Ureter (tissue), 1 donor: ENCODE measurements at regions not wholly inside any gene's neighbourhood (a gene's known extent, or its start where the extent isn't known, plus 50 kb on each side); places are given as distances from the start of the nearest gene placed in this dataset.
"Not testable (repeated sequence)": the region's sequence is repeated elsewhere in the genome, so short reads cannot be mapped to it uniquely, and the experiment has no call there.

Source experiments
- DNase-seq: peaks from one replicate; pipeline ENCODE4 v3.0.0-alpha.2; 2020; ENCODE audit warnings: low spot score
- donor health status: DM: yes; HTN: yes; CAD: no.

GRCh38 chr15:87752250-87752951 lies 504.1 kb downstream of the NTRK3 start:
- no peak for DNase-seq

DNA sequence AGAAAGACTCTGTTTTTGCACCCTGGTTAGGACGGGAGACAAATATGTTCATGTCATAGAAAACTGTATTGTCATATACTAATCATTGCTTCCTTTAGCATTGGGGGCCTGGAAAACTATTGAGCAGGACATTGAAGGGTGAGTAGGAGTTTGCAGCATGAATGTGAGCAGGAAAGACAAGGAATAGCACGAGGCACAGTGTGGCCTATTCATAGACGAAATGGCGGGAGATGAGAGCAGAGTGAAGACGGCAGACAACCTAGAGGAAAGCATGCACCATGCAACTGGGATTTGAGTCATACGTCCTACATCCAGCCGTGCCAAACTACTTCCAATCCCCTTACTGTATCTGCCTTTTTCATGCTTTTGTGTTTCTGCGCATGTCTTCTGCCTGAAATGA lies 508.1 kb downstream of the NTRK3 start:
- no peak for DNase-seq

DNA sequence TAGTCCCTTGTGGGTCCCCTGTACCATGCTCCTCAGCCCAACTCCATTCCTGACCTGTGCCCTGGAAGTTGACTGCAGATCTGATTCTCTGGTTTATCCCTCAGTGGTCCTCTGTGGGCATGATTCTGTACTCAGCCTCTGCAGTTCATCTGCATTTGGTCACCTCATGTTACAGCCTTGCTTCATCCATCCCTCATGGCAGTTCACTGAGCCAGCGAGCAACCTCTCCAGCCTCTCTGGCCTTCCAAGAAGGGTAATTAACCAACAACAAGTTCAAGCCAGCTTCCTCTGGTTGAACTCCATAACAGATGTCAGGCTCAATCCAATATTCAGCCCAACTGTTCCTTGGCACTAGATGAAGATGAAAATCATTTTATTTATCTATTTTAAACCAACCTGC lies 509.5 kb downstream of the NTRK3 start:
- no peak for DNase-seq

DNA sequence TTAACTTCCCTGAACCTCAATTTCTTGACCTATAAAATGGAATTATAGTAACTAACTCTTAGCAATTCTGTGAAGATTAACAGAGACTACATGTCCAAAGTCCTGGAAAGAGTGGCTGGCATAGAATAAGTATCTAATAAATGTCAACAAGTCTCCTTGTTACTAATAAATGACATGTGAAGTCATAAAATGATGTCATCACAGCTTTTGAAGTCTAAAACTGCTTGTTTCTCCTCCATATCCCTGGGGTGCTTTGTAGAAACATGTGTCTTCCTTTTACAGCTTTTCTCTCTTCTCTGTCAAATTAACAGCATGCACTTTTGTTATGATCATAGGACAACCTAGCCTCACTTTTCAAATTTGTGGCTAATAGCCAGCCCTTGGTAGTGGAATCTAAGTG lies 510.2 kb downstream of the NTRK3 start:
- no peak for DNase-seq

GRCh38 chr15:87744815-87745214 lies 511.7 kb downstream of the NTRK3 start:
- DNase-seq: no peak

DNA sequence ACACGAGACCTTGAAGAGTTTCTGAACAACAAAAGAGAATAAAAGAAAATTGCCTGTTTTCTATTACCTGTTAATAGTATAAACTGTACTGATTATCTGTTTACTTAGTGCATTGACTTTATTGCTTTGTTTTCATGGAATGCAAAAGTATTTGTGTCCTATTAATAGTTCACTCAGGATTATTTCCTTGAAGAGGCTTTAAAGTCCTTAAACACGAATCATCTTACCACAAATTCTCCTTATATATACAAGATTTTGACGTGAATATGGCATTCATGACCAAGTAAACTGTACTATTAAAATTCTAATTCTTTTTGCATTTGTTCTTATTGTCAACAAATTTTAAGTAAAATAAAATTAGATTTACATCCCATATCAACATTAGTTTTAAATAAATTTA lies 513.0 kb downstream of the NTRK3 start:
- no peak for DNase-seq

- DNase-seq: no peak
Observed at GRCh38 chr15:87741350-87741749, 515.2 kb downstream of the NTRK3 start.

DNA sequence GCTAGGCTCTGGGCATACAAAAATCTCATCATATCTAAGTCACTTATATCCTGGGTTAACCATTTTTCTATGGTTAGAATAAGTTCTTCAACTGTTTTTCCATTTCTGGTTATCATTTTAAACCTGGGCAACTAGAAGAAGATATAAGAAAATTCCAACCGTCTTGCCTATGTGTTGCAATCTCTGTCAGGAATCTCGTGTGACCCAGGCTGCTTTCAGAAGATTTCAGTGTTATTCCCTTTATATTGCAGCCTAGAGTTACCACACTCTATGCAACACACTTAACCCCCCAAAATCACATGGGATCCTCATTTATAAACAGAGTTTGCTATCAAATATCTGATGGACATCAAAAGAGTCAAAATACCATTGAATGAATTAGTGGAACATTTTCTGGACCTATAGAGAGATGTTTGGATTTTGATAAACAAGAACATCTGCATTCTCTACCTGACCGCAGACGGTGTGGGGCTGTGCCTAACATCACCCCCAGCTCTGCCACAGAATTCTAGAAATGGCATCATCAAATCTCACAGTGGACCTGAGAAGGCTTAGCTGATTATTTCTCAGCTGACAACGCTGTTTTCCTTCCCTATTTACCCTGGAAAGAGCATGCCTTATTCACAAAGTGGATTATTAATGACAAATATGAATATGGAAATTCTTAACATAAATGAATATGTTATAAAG lies 515.7 kb downstream of the NTRK3 start:
- no peak for DNase-seq

GRCh38 chr15:87739866-87740265 lies 516.7 kb downstream of the NTRK3 start:
- no peak for DNase-seq

GRCh38 chr15:87739081-87739480 lies 517.5 kb downstream of the NTRK3 start:
- DNase-seq: no peak

- DNase-seq: not testable (repeated sequence)
Observed at GRCh38 chr15:87737460-87737859, 519.1 kb downstream of the NTRK3 start.

GRCh38 chr15:87736891-87737389 lies 519.6 kb downstream of the NTRK3 start:
- no peak for DNase-seq

DNA sequence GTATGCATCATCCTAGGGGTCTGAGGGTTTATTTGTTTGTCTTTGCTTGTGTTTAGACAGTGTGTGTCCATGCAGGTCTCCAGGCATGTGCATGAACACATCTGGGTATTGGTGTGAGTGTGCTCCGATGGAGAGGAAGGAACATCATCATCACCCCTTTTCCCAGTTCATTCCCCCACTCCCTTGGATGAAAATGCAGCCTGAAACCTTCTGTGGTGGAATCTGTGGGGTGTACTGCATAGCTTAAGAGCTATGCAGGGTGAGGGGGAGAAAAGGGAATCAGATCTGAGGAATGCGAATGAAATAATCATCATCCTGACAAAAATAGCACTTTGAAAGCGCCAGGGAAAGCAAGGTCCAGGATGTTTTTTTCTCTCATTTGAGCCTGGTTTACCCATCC lies 520.1 kb downstream of the NTRK3 start:
- DNase-seq: no peak

- no peak for DNase-seq
Observed at GRCh38 chr15:87735522-87735921, 521.0 kb downstream of the NTRK3 start.

- no peak for DNase-seq
Observed at GRCh38 chr15:87734571-87735373, 521.8 kb downstream of the NTRK3 start.

- DNase-seq: no peak
Observed at GRCh38 chr15:87733977-87734376, 522.6 kb downstream of the NTRK3 start.

DNA sequence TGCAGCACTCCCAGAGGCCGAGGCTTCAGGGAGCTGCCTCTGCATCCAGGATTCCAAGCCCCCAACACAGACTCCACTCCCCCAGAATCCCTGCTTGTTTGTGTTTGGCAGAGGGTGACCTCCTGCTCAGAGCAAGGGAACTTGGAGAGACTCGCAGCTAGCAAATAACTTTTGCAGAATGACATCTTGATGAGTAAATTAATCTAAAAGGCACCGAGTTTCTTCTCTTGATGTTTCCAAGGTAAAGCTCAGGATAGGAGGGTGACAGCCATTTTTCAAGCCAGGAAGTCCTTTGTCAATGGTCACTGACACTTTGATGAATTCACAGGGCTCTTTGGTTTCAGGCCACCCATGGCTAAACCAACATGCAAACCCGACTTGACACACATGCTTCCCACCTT lies 523.0 kb downstream of the NTRK3 start:
- DNase-seq: no peak

GRCh38 chr15:87732976-87733375 lies 523.6 kb downstream of the NTRK3 start:
- DNase-seq: no peak

DNA sequence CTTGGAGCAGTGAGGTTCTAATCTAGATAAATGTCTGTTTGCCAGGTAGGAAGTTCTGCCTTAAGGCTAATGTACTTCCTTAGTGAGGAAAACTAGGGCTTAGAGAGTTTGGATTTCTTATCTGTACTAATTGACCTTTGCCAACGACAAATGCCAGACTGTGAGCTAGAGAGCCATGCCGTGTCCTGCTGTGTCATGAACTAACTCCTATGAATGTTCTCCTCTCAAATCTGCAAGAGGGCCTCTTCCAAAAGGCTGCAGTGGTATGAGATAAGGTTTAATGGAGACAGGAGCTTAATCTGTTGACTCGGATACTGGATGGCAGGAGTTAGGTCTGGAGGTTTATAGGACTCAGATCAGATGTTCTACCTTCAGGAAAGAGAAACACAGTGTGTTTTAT lies 524.9 kb downstream of the NTRK3 start:
- no peak for DNase-seq

- DNase-seq: no peak
Observed at GRCh38 chr15:87730706-87731105, 525.8 kb downstream of the NTRK3 start.

DNA sequence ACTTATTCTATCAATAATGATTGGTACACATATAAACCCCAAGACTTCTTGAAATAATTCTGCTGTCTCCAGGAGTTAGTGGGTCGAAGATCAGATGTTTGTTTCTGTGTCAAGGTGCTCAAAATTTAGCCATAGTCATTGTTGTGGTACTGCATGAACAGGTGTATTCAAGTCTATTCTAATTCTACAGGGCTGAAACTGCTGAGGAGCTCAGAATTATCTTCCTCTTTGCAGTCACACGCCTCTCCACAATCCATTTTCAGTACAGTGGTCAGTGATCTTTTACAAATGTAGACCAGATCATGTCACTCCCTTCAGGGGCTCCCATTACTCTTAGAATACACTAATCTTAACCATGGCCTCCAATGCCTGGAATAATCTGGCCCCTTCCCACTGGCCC lies 527.5 kb downstream of the NTRK3 start:
- DNase-seq: no peak

- no peak for DNase-seq
Observed at GRCh38 chr15:87727073-87727472, 529.5 kb downstream of the NTRK3 start.

DNA sequence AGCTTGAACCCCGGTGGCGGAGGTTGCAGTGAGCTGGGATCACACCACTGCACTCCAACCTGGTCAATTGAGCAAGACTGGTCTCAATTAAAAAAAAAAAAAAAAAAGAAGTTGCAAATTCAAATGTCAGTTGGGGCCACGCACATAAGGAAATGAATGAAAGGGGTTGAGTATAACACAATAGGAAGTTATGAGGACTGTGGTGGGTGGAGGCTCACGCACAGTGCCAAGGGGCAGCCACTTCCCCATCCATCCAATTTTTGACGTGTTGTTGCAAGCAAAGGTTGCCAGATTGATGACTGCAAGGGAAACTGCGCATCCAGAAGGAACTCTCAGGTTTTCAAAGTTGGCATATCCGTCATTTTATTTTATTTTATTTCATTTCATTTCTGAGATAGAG lies 532.2 kb downstream of the NTRK3 start:
- no peak for DNase-seq
